Left ventricle myocardium inferior (tissue), 1 donor: ENCODE measurements at regions not wholly inside any gene's neighbourhood (a gene's known extent, or its start where the extent isn't known, plus 50 kb on each side); places are given as distances from the start of the nearest gene placed in this dataset.

Experiments
- DNase-seq: peaks from one replicate; pipeline ENCODE4 v3.0.0-alpha.2; 2020
- H3K27ac ChIP-seq: fragments of 200-600 bp; replicated peaks from 2 replicates; pipeline ENCODE4 v1.8.0; 2021
- H3K27me3 ChIP-seq: fragments of 200-600 bp; 2 replicates; pipeline ENCODE4 v1.8.0; 2021; ENCODE audit warnings: low read depth
- H3K36me3 ChIP-seq: fragments of 200-600 bp; 2 replicates; pipeline ENCODE4 v1.8.0; 2021
- H3K4me1 ChIP-seq: fragments of 200-600 bp; 2 replicates; pipeline ENCODE4 v1.8.0; 2021
- H3K4me3 ChIP-seq: fragments of 200-600 bp; 2 replicates; pipeline ENCODE4 v1.8.0; 2021; ENCODE audit warnings: mild to moderate bottlenecking, moderate library complexity
- H3K9me3 ChIP-seq: fragments of 200-600 bp; replicated peaks from 2 replicates; pipeline ENCODE4 v1.8.0; 2021
- CTCF ChIP-seq: fragments of 200-600 bp; IDR thresholded peaks from 2 replicates; pipeline ENCODE4 v1.8.0; 2021; ENCODE audit warnings: antibody characterized with exemption, mild to moderate bottlenecking, borderline replicate concordance
- intact Hi-C: fragments of 100-400 bp; cut with micrococcal nuclease; formaldehyde crosslinking; loops from one replicate; pipeline ENCODE4 v1.11.0; 2022
- donor health status: DM: no; HTN: yes; CAD: no; lungs with severe emphysema.

GRCh38 chr13:109326601-109327000 lies 459.8 kb downstream of the IRS2 start:
- intact Hi-C loops = no loop called here
- Histone ChIP-seq H3K36me3 (no peaks in the 10 kb centered on the region), H3K27me3 (no peaks in the 10 kb centered on the region), H3K9me3 (no peaks in the 10 kb centered on the region), H3K4me1 (no peaks in the 10 kb centered on the region), H3K4me3 (no peak overlapping the region), H3K27ac (no peak overlapping the region)
- TF ChIP-seq CTCF = no peak
- DNase-seq = no peak

- Histone ChIP-seq H3K27ac (no peak overlapping the region), H3K4me1 (no peaks in the 10 kb centered on the region), H3K9me3 (no peaks in the 10 kb centered on the region), H3K27me3 (no peaks in the 10 kb centered on the region), H3K4me3 (no peak overlapping the region), H3K36me3 (no peaks in the 10 kb centered on the region)
- intact Hi-C loops = no loop called here
- no peak for TF ChIP-seq CTCF
- DNase-seq = no peak
Observed at GRCh38 chr13:109323338-109323737, 463.0 kb downstream of the IRS2 start.

GRCh38 chr13:109318945-109319590 lies 467.3 kb downstream of the IRS2 start:
- Histone ChIP-seq H3K27me3 (no peaks in the 10 kb centered on the region), H3K4me1 (no peaks in the 10 kb centered on the region), H3K27ac (no peak overlapping the region), H3K36me3 (no peaks in the 10 kb centered on the region), H3K9me3 (no peaks in the 10 kb centered on the region), H3K4me3 (no peak overlapping the region)
- no peak for TF ChIP-seq CTCF
- no peak for DNase-seq
- intact Hi-C loops = no loop called here

- no peak for DNase-seq
- no peak overlapping the region for H3K27ac ChIP-seq
- intact Hi-C loops = no loop called here
- H3K4me3 ChIP-seq = no peak overlapping the region
- H3K9me3 ChIP-seq = no peaks in the 10 kb centered on the region
- H3K4me1 ChIP-seq = no peaks in the 10 kb centered on the region
- no peaks in the 10 kb centered on the region for H3K36me3 ChIP-seq
- no peaks in the 10 kb centered on the region for H3K27me3 ChIP-seq
- no peak for TF ChIP-seq CTCF
Observed at GRCh38 chr13:109315481-109315880, 470.9 kb downstream of the IRS2 start.

- no peak for DNase-seq
- no peak overlapping the region for H3K27ac ChIP-seq
- no peaks in the 10 kb centered on the region for H3K9me3 ChIP-seq
- intact Hi-C loops = no loop called here
- H3K27me3 ChIP-seq = no peaks in the 10 kb centered on the region
- no peaks in the 10 kb centered on the region for H3K36me3 ChIP-seq
- no peak overlapping the region for H3K4me3 ChIP-seq
- TF ChIP-seq CTCF = no peak
- H3K4me1 ChIP-seq = no peaks in the 10 kb centered on the region
Observed at GRCh38 chr13:109314101-109314500, 472.3 kb downstream of the IRS2 start.
